Liver (tissue), 7 donors: ENCODE measurements at regions not wholly inside any gene's neighbourhood (a gene's known extent, or its start where the extent isn't known, plus 50 kb on each side); places are given as distances from the start of the nearest gene placed in this dataset.
A peak's percentile ranks its signal among the peaks of the same experiment; 100 is the strongest.

ENCODE experiments used
- DNase-seq: peaks from one replicate; pipeline ENCODE4 v3.0.0-alpha.2; 2017; ENCODE audit warnings: low spot score
- H3K27ac ChIP-seq, 2 donors: one replicate each; pipeline ENCODE4 v1.7.0; 2013; ENCODE audit warnings: inconsistent platforms in 2 of 2, low read length in 2 of 2, control low read depth in 1 of 2, low read depth in 1 of 2, mild to moderate bottlenecking in 1 of 2
- H3K27me3 ChIP-seq, 4 donors: one replicate each; pipeline versions ENCODE4 v1.6.1 to v1.7.0; 2013; ENCODE audit warnings: low read length in 3 of 4, inconsistent platforms in 1 of 4, mild to moderate bottlenecking in 1 of 4, moderate library complexity in 1 of 4; ENCODE audit not compliant: control insufficient read depth in 4 of 4, insufficient read depth in 4 of 4
- H3K36me3 ChIP-seq, 4 donors: one replicate each; pipeline versions ENCODE4 v1.6.1 to v1.7.0; 2013; ENCODE audit warnings: low read length in 3 of 4, mild to moderate bottlenecking in 3 of 4, low read depth in 1 of 4, moderate library complexity in 1 of 4; ENCODE audit not compliant: control insufficient read depth in 4 of 4, insufficient read depth in 3 of 4
- H3K4me1 ChIP-seq, 4 donors: one replicate each; pipeline versions ENCODE4 v1.6.1 to v1.7.0; 2013; ENCODE audit warnings: low read length in 3 of 4, mild to moderate bottlenecking in 3 of 4, moderate library complexity in 1 of 4; ENCODE audit not compliant: control insufficient read depth in 4 of 4, insufficient read depth in 4 of 4
- H3K4me3 ChIP-seq, 3 donors: one replicate each; pipeline versions ENCODE4 v1.6.1 to v1.7.0; 2013; ENCODE audit warnings: low read length in 3 of 3, control low read depth in 1 of 3, low read depth in 1 of 3, mild to moderate bottlenecking in 1 of 3
- H3K9ac ChIP-seq, 2 donors: one replicate each; pipeline ENCODE4 v1.7.0; 2013; ENCODE audit warnings: low read length in 2 of 2, mild to moderate bottlenecking in 2 of 2, moderate library complexity in 2 of 2, control low read depth in 1 of 2, low read depth in 1 of 2
- H3K9me3 ChIP-seq, 4 donors: one replicate each; pipeline versions ENCODE4 v1.6.1 to v1.7.0; 2013; ENCODE audit warnings: low read length in 3 of 4; ENCODE audit not compliant: control insufficient read depth in 4 of 4
- ATF3 ChIP-seq: IDR thresholded peaks from 2 replicates; pipeline ENCODE4 v1.6.1; 2016; ENCODE audit warnings: antibody characterized with exemption
- EGR1 ChIP-seq, 2 donors: IDR thresholded peaks; 2 replicates each; pipeline ENCODE4 v1.6.1; 2016 to 2018; ENCODE audit warnings: antibody characterized with exemption in 2 of 2, low read depth in 2 of 2
- FOXA1 ChIP-seq: IDR thresholded peaks from 2 replicates; pipeline ENCODE4 v1.6.1; 2016; ENCODE audit warnings: antibody characterized with exemption
- FOXA2 ChIP-seq: IDR thresholded peaks from 2 replicates; pipeline ENCODE4 v1.6.1; 2016; ENCODE audit warnings: antibody characterized with exemption
- HNF4A ChIP-seq, 2 donors: conservative IDR thresholded peaks; 2 replicates each; pipeline ENCODE4 v1.6.1; 2016; ENCODE audit warnings: antibody characterized with exemption in 2 of 2, mild to moderate bottlenecking in 2 of 2
- HNF4G ChIP-seq: IDR thresholded peaks from 2 replicates; pipeline ENCODE4 v1.6.1; 2016; ENCODE audit warnings: antibody characterized with exemption
- JUND ChIP-seq, 2 donors: IDR thresholded peaks; 2 replicates each; pipeline ENCODE4 v1.6.1; 2016; ENCODE audit warnings: antibody characterized with exemption in 2 of 2
- MAX ChIP-seq: IDR thresholded peaks from 2 replicates; pipeline ENCODE4 v1.6.1; 2016; ENCODE audit warnings: antibody characterized with exemption
- RXRA ChIP-seq, 2 donors: IDR thresholded peaks; 2 replicates each; pipeline ENCODE4 v1.6.1; 2017 to 2018; ENCODE audit warnings: antibody characterized with exemption in 2 of 2, mild to moderate bottlenecking in 1 of 2
- SP1 ChIP-seq: IDR thresholded peaks from 2 replicates; pipeline ENCODE4 v1.6.1; 2018; ENCODE audit warnings: antibody characterized with exemption, mild to moderate bottlenecking
- YY1 ChIP-seq: IDR thresholded peaks from 2 replicates; pipeline ENCODE4 v1.6.1; 2016; ENCODE audit warnings: antibody characterized with exemption, mild to moderate bottlenecking
- WGBS: extraction: QIAGEN DNeasy Blood & Tissue Kit; methylation state at CpG from one replicate; pipeline ENCODE4 v1.1.7; 2013; 5-methylcytosine and 5-hydroxymethylcytosine counted together
- donor health status: healthy.
- donor health status: healthy.
- donor health status: healthy.
- donor health status: healthy.

GRCh38 chr10:83617692-83618545, 521.4 kb upstream of the GHITM start:
- Histone ChIP-seq H3K4me1 (peaks cover 0 to 9% (median 0%) of the 10 kb centered on the region in 4 donors), H3K9ac (no peak overlapping the region), H3K27me3 (no peaks in the 10 kb centered on the region), H3K4me3 (peak overlapping the region in 1 of 3 donors; percentile 28), H3K36me3 (no peaks in the 10 kb centered on the region), H3K27ac (no peak overlapping the region), H3K9me3 (no peaks in the 10 kb centered on the region)
- DNase-seq = no peak
- 30% methylated on average over 5 of the region's 5 CpGs for WGBS
- TF ChIP-seq EGR1 (IDR thresholded peaks at IDR 0.05; ENCODE audit: low read depth in 2 of 2) = no peak
- TF ChIP-seq YY1 = no peak
- TF ChIP-seq SP1 = no peak

- H3K4me1 ChIP-seq = no peaks in the 10 kb centered on the region
- no peak overlapping the region for H3K9ac ChIP-seq
- WGBS = 59% methylated on average over 5 of the region's 5 CpGs
- DNase-seq = no peak
- no peaks in the 10 kb centered on the region for H3K27me3 ChIP-seq
- H3K9me3 ChIP-seq = no peaks in the 10 kb centered on the region
- TF ChIP-seq HNF4G (no peak), MAX (no peak), HNF4A (conservative IDR thresholded peaks at IDR 0.05) (no peak), JUND (IDR thresholded peaks at IDR 0.05) (no peak), RXRA (IDR thresholded peaks at IDR 0.05) (no peak), FOXA1 (no peak), EGR1 (IDR thresholded peaks at IDR 0.05; ENCODE audit: low read depth in 2 of 2) (no peak)
- no peaks in the 10 kb centered on the region for H3K36me3 ChIP-seq
- H3K4me3 ChIP-seq = no peak overlapping the region
- H3K27ac ChIP-seq = no peak overlapping the region
Observed at GRCh38 chr10:83625831-83626360, 513.4 kb upstream of the GHITM start.

- H3K4me1 ChIP-seq = no peaks in the 10 kb centered on the region
- TF ChIP-seq YY1 (no peak), JUND (IDR thresholded peaks at IDR 0.05) (no peak), EGR1 (IDR thresholded peaks at IDR 0.05; ENCODE audit: low read depth in 2 of 2) (no peak)
- H3K27me3 ChIP-seq = no peaks in the 10 kb centered on the region
- H3K36me3 ChIP-seq = no peaks in the 10 kb centered on the region
- no peak overlapping the region for H3K27ac ChIP-seq
- no peak overlapping the region for H3K9ac ChIP-seq
- H3K4me3 ChIP-seq = no peak overlapping the region
- H3K9me3 ChIP-seq = no peaks in the 10 kb centered on the region
- no peak for DNase-seq
Observed at GRCh38 chr10:83632701-83633100, 506.6 kb upstream of the GHITM start.

- 91% methylated on average over 4 of the region's 4 CpGs for WGBS
Observed at GRCh38 chr10:83633547-83633946, 505.8 kb upstream of the GHITM start.

More at GRCh38 chr10:83633547-83633946, 505.8 kb upstream of the GHITM start:
- no peak overlapping the region for H3K27ac ChIP-seq
- TF ChIP-seq RXRA (IDR thresholded peaks at IDR 0.05) = no peak
- TF ChIP-seq ATF3 = no peak
- TF ChIP-seq FOXA2 = no peak
- no peak for TF ChIP-seq HNF4A (conservative IDR thresholded peaks at IDR 0.05)
- TF ChIP-seq SP1 = no peak
- H3K4me1 ChIP-seq = no peaks in the 10 kb centered on the region
- DNase-seq = no peak
- H3K9ac ChIP-seq = no peak overlapping the region
- H3K4me3 ChIP-seq = no peak overlapping the region
- H3K9me3 ChIP-seq = no peaks in the 10 kb centered on the region
- H3K27me3 ChIP-seq = no peaks in the 10 kb centered on the region
- H3K36me3 ChIP-seq = no peaks in the 10 kb centered on the region
